ENCODE measurements at regions not wholly inside any gene's neighbourhood (a gene's known extent, or its start where the extent isn't known, plus 50 kb on each side); places are given as distances from the start of the nearest gene placed in this dataset.

DNA sequence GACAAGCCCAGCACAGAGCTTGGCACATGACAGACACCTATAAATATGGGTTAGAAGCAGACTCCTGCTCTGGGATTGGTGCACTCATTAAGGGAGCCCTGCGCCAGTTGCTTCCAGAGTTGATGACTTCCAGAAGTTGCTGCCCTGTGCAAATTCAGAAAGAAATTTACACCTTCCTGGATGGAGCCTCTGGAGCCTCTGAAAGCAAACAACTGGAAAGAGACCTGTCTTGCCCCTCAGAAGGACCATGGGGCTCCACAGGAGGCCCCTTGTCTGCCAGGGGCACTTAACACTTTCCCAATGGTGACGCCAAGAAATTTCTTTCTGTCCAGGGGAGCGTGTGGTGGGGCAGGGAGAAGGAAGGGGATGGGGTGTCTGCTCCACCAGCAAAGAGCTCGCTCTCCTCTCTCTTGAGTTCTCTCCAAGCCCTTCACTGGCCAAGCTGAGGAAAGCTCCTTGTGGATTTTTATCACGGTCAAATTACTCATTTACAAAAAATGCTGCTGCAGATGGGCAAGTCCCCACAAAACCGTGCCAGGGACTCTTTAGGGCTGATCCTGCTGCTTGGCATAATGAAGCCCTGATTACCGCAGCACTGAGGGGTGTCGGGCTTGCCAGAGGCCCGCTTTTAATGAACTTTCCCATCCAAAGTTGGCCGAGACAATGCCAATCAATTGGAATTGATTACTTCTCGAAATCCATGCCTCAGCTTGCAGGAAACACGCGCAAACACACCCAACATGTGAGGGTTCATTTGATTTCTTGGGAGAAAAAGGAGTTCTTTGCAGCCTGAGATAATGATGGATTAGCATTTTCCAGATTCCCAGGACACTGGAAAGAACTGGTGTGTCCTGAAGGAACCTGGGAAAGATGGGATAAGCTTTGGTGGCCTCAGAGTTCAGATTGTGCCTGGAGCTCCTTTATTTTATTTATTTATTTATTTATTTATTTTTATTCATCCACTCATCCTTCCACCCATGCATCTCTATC is 583.6 kb upstream of the CDH5 start (continued):
- TF ChIP-seq SAP30 (IDR thresholded peaks at IDR 0.05; ENCODE audit: insufficient read depth, insufficient replicate concordance, low read length) (no peak), RXRA (IDR thresholded peaks at IDR 0.05; ENCODE audit: insufficient read depth, low read depth, low read length) (no peak), YY1 (IDR thresholded peaks at IDR 0.05; ENCODE audit: low read depth, low read length) (no peak), CBX8 (IDR thresholded peaks at IDR 0.05; ENCODE audit: borderline replicate concordance, low read depth, low read length) (no peak), CHD1 (IDR thresholded peaks at IDR 0.05; ENCODE audit: low read depth, low read length) (no peak), TBP (IDR thresholded peaks at IDR 0.05; ENCODE audit: low read depth, low read length) (no peak), EZH2 (IDR thresholded peaks at IDR 0.05; ENCODE audit: low read depth, low read length, severe bottlenecking) (no peak), KDM4A (IDR thresholded peaks at IDR 0.05; ENCODE audit: low read depth, low read length, severe bottlenecking) (no peak)

Measured in H1 (cell line).